HepG2 (cell line): ENCODE measurements at regions not wholly inside any gene's neighbourhood (a gene's known extent, or its start where the extent isn't known, plus 50 kb on each side); places are given as distances from the start of the nearest gene placed in this dataset.

Experiments used
- ATAC-seq: fragments of 200-7000 bp; cut with Tn5 transposase; 3 replicates; pipeline ENCODE4 v1.9.1; 2020; ENCODE audit warnings: mild to moderate bottlenecking, moderate library complexity
- BruUV-seq: library from RNA; stranded (reverse); fragments of 400-500 nt; replicated peaks from 2 replicates; lab custom pipeline; 2021; lab: Mats Ljungman, UMichigan
- CTCF ChIA-PET: fragments of 300-600 bp; formaldehyde crosslinking; extraction: SDS; loops from one replicate; lab custom pipeline; 2021; ENCODE audit warnings: low total read pairs, inconsistent platforms, low intra/inter-chr PET ratio; lab: Yijun Ruan, JAX
- POLR2A ChIA-PET: fragments of 350-600 bp; sonication (Branson Sonifier 250); formaldehyde crosslinking; loops from one replicate; lab custom pipeline; 2020; ENCODE audit warnings: antibody characterized with exemption, inconsistent platforms; lab: Yijun Ruan, JAX
- DNase-seq: peaks from one replicate; pipeline ENCODE4 v3.0.0-alpha.2; 2015; ENCODE audit warnings: low spot score
- FAIRE-seq: peaks from 3 replicates; lab custom pipeline; 2011; peaks lifted over from hg19 to GRCh38; lab: Jason Lieb, UNC
- H2AFZ ChIP-seq: one replicate; pipeline ENCODE4 v1.6.1; 2011; ENCODE audit warnings: low read length, inconsistent platforms
- H3K27ac ChIP-seq: fragments of 300-600 bp; 3 replicates; pipeline ENCODE4 v1.8.0; 2011; ENCODE audit warnings: mixed run types, mild to moderate bottlenecking, mixed read lengths, low read length, inconsistent platforms; ENCODE audit not compliant: insufficient read depth; ENCODE audit errors: extremely low read length
- H3K27me3 ChIP-seq, 2 experiments: fragments of 200-600 bp in 1 of 2; 2 replicates in 1 of 2; 3 replicates in 1 of 2; pipeline versions ENCODE4 v1.6.0 to v1.8.0; 2011; ENCODE audit warnings: low read length in 2 of 2, mild to moderate bottlenecking in 2 of 2, moderate library complexity in 2 of 2, inconsistent platforms in 1 of 2; ENCODE audit not compliant: insufficient read depth in 2 of 2, control insufficient read depth in 1 of 2
- H3K36me3 ChIP-seq, 2 experiments: fragments of 200-600 bp in 1 of 2; replicated peaks in 1 of 2; 2 replicates in 1 of 2; 3 replicates in 1 of 2; pipeline versions ENCODE4 v1.5.1 to v1.8.0; 2011; ENCODE audit warnings: low read length in 2 of 2, inconsistent platforms in 1 of 2; ENCODE audit not compliant: insufficient read depth in 2 of 2, control insufficient read depth in 1 of 2
- H3K4me1 ChIP-seq: 2 replicates; pipeline ENCODE4 v1.5.1; 2012; ENCODE audit warnings: low read length, inconsistent platforms; ENCODE audit not compliant: insufficient read depth
- H3K4me2 ChIP-seq: 2 replicates; pipeline ENCODE4 v1.6.0; 2011; ENCODE audit warnings: low read depth, low read length, inconsistent platforms
- H3K4me3 ChIP-seq, 3 experiments: fragments of 200-600 bp in 1 of 3; sonication (generic), shearing (Covaris generic) in 1 of 3; replicated peaks in 1 of 3; 2 replicates each; pipeline ENCODE4 v1.5.1; 2011 to 2016; ENCODE audit warnings: low read length in 3 of 3, inconsistent platforms in 2 of 3, low read depth in 2 of 3, mild to moderate bottlenecking in 2 of 3, control low read depth in 1 of 3, mixed read lengths in 1 of 3; ENCODE audit not compliant: insufficient read depth in 1 of 3
- H3K79me2 ChIP-seq: one replicate; pipeline ENCODE4 v1.6.1; 2011; ENCODE audit warnings: low read length, inconsistent platforms; ENCODE audit not compliant: insufficient read depth
- H3K9ac ChIP-seq: 2 replicates; pipeline ENCODE4 v1.6.0; 2011; ENCODE audit warnings: mild to moderate bottlenecking, low read depth, low read length, inconsistent platforms; ENCODE audit not compliant: insufficient read depth
- H3K9me3 ChIP-seq: 2 replicates; pipeline ENCODE4 v1.5.1; 2012; ENCODE audit warnings: mild to moderate bottlenecking, low read length
- H4K20me1 ChIP-seq: 2 replicates; pipeline ENCODE4 v1.6.0; 2011; ENCODE audit warnings: inconsistent platforms, mild to moderate bottlenecking, low read length, moderate library complexity; ENCODE audit not compliant: insufficient read depth
- ARID3A ChIP-seq: IDR thresholded peaks from 2 replicates; pipeline ENCODE4 v1.6.1; 2012; ENCODE audit warnings: low read depth, low read length, improper control_type of control experiment
- CC2D1A ChIP-seq: sonication (generic); formaldehyde crosslinking; IDR thresholded peaks from 2 replicates; pipeline ENCODE4 v1.8.1; 2023; ENCODE audit warnings: mild to moderate bottlenecking, missing genetic modification reagents
- DR1 ChIP-seq: sonication (generic); formaldehyde crosslinking; IDR thresholded peaks from 2 replicates; pipeline ENCODE4 v1.8.0; 2021; ENCODE audit warnings: mild to moderate bottlenecking, missing genetic modification reagents, inconsistent platforms
- EHMT2 ChIP-seq: fragments of 200-600 bp; sonication (generic); IDR thresholded peaks from 2 replicates; pipeline ENCODE4 v1.7.0; 2017; ENCODE audit warnings: antibody characterized with exemption, low read depth, low read length, borderline replicate concordance
- GABPA ChIP-seq, 2 experiments: IDR thresholded peaks; 2 replicates each; pipeline ENCODE4 v1.6.1; 2011 to 2016; ENCODE audit warnings: low read depth in 2 of 2, low read length in 1 of 2, missing biosample characterization in 1 of 2, missing genetic modification characterization in 1 of 2
- IRX3 ChIP-seq: sonication (generic); formaldehyde crosslinking; IDR thresholded peaks from 2 replicates; pipeline ENCODE4 v1.8.1; 2023; ENCODE audit warnings: mild to moderate bottlenecking, low read depth, missing genetic modification reagents, borderline replicate concordance
- KAT8 ChIP-seq: IDR thresholded peaks from 2 replicates; pipeline ENCODE4 v1.6.1; 2016; ENCODE audit warnings: missing genetic modification reagents, missing compliant biosample characterization
- MEIS1 ChIP-seq: sonication (generic); formaldehyde crosslinking; IDR thresholded peaks from 2 replicates; pipeline ENCODE4 v1.9.0; 2021; ENCODE audit warnings: mild to moderate bottlenecking, missing genetic modification reagents, moderate library complexity, borderline replicate concordance
- NFE2L2 ChIP-seq: fragments of 150-350 bp; IDR thresholded peaks from 2 replicates; pipeline ENCODE4 v1.6.1; 2014; ENCODE audit warnings: low read length
- U2AF2 ChIP-seq: fragments of 200-400 bp; formaldehyde crosslinking; IDR thresholded peaks from 2 replicates; pipeline ENCODE4 v1.6.1; 2017; ENCODE audit warnings: low read depth, mild to moderate bottlenecking, low read length
- ZBTB43 ChIP-seq: sonication (generic); formaldehyde crosslinking; conservative IDR thresholded peaks from 2 replicates; pipeline ENCODE4 v1.4.0; 2020; ENCODE audit warnings: missing genetic modification reagents
- ZFP41 ChIP-seq: sonication (generic); formaldehyde crosslinking; IDR thresholded peaks from 2 replicates; pipeline ENCODE4 v1.4.0; 2020; ENCODE audit warnings: mild to moderate bottlenecking, missing genetic modification reagents, borderline replicate concordance
- ZNF513 ChIP-seq: sonication (generic); formaldehyde crosslinking; conservative IDR thresholded peaks from 2 replicates; pipeline ENCODE4 v1.5.0; 2020; ENCODE audit warnings: missing genetic modification reagents
- WGBS: methylation state at CpG from one replicate; pipeline ENCODE4 v1.1.6; 2017; ENCODE audit warnings: low lambda C conversion rate; 5-methylcytosine and 5-hydroxymethylcytosine counted together
- in situ Hi-C: cut with HindIII; loops from 2 replicates; pipeline ENCODE4 v1.10.0; 2017; ENCODE audit warnings: low pct_unique_long_range_greater_than_20kb; ENCODE audit not compliant: extremely low pct_ligation_motif_present
- intact Hi-C: fragments of 100-400 bp; cut with micrococcal nuclease; formaldehyde crosslinking; loops from one replicate; pipeline ENCODE4 v1.10.0; 2022; ENCODE audit not compliant: unreplicated experiment

GRCh38 chrY:16474053-16474452 lies 1406.0 kb downstream of the CDY2B start:
- Histone ChIP-seq H3K9me3 (peaks cover 29% of the 10 kb centered on the region), H3K27me3 (no peaks in the 10 kb centered on the region), H4K20me1 (no peaks in the 10 kb centered on the region), H3K4me1 (no peaks in the 10 kb centered on the region), H3K36me3 (no peaks in the 10 kb centered on the region), H3K79me2 (no peaks in the 10 kb centered on the region), H3K4me3 (no peak overlapping the region), H3K9ac (no peak overlapping the region), H2AFZ (no peak overlapping the region), H3K27ac (no peak overlapping the region), H3K4me2 (no peak overlapping the region)
- no TSS peak for BruUV-seq
- CTCF ChIA-PET = no interaction called here
- WGBS = 5% methylated on average over 2 of the region's 2 CpGs
- FAIRE-seq (no peak), ATAC-seq (no peak), DNase-seq (no peak)
- POLR2A ChIA-PET = no interaction called here
- in situ Hi-C loops = no loop called here
- TF ChIP-seq DR1 (CRISPR knock-in tag) (no peak), EHMT2 (no peak), MEIS1 (no peak), ZNF513 (CRISPR knock-in tag) (no peak), CC2D1A (CRISPR knock-in tag) (no peak), U2AF2 (no peak), ZBTB43 (CRISPR knock-in tag) (no peak), ZFP41 (CRISPR knock-in tag) (no peak), IRX3 (CRISPR knock-in tag) (no peak), NFE2L2 (no peak), GABPA (IDR thresholded peaks at IDR 0.05; ENCODE audit: low read depth, low read length) (no peak), GABPA (CRISPR knock-in tag; IDR thresholded peaks at IDR 0.05; ENCODE audit: low read depth) (no peak), KAT8 (CRISPR knock-in tag) (no peak), ARID3A (no peak)
- intact Hi-C loops = no loop called here
